HEK293 (cell line): ENCODE measurements at regions not wholly inside any gene's neighbourhood (a gene's known extent, or its start where the extent isn't known, plus 50 kb on each side); places are given as distances from the start of the nearest gene placed in this dataset.

Experiments used
- CTCF ChIA-PET: fragments of 350-600 bp; formaldehyde crosslinking; extraction: SDS; loops from one replicate; lab custom pipeline; 2021; ENCODE audit warnings: antibody characterized with exemption; lab: Yijun Ruan, JAX
- POLR2A ChIA-PET: fragments of 300-600 bp; formaldehyde crosslinking; extraction: SDS; loops from one replicate; lab custom pipeline; 2020; ENCODE audit warnings: antibody characterized with exemption, inconsistent platforms; lab: Yijun Ruan, JAX
- H3K27ac ChIP-seq: fragments of 200-500 bp; sonication (Bioruptor generic); 2 replicates; pipeline ENCODE4 v1.5.1; 2014; ENCODE audit warnings: low read depth, low read length, control low read depth, inconsistent platforms; ENCODE audit errors: extremely low read depth
- H3K36me3 ChIP-seq, 2 experiments: fragments of 200-500 bp in 1 of 2; sonication (Bioruptor generic) in 1 of 2; 1 replicate in 1 of 2; 2 replicates in 1 of 2; pipeline ENCODE4 v1.5.1; 2014 to 2017; ENCODE audit warnings: inconsistent platforms in 2 of 2, low read length in 2 of 2; ENCODE audit not compliant: control insufficient read depth in 2 of 2, insufficient read depth in 1 of 2
- H3K4me1 ChIP-seq: fragments of 200-500 bp; sonication (Bioruptor generic); 2 replicates; pipeline ENCODE4 v1.5.1; 2014; ENCODE audit warnings: mild to moderate bottlenecking, low read length, inconsistent platforms; ENCODE audit not compliant: control insufficient read depth, insufficient read depth
- H3K4me3 ChIP-seq: 2 replicates; pipeline ENCODE4 v1.5.1; 2011; ENCODE audit warnings: low read depth, mild to moderate bottlenecking, control low read depth, low read length, moderate library complexity
- H3K9me3 ChIP-seq: fragments of 200-500 bp; sonication (Bioruptor generic); 2 replicates; pipeline ENCODE4 v1.5.1; 2014; ENCODE audit warnings: low read depth, low read length, inconsistent platforms; ENCODE audit not compliant: control insufficient read depth, insufficient read depth
- FEZF1 ChIP-seq: fragments of 450-650 bp; formaldehyde crosslinking; IDR thresholded peaks from 2 replicates; pipeline ENCODE4 v1.5.1; 2016; ENCODE audit warnings: missing biosample characterization, missing genetic modification characterization
- KLF16 ChIP-seq: fragments of 450-650 bp; formaldehyde crosslinking; IDR thresholded peaks from 2 replicates; pipeline ENCODE4 v1.5.1; 2017; ENCODE audit warnings: missing biosample characterization, missing genetic modification characterization
- MZF1 ChIP-seq: fragments of 450-650 bp; formaldehyde crosslinking; IDR thresholded peaks from 2 replicates; pipeline ENCODE4 v1.5.1; 2017; ENCODE audit warnings: missing biosample characterization, missing genetic modification characterization, borderline replicate concordance
- PRDM2 ChIP-seq: fragments of 450-650 bp; formaldehyde crosslinking; IDR thresholded peaks from 2 replicates; pipeline ENCODE4 v1.5.1; 2016; ENCODE audit warnings: missing biosample characterization, missing genetic modification characterization, borderline replicate concordance
- SALL2 ChIP-seq: fragments of 450-650 bp; formaldehyde crosslinking; IDR thresholded peaks from 2 replicates; pipeline ENCODE4 v1.5.0; 2017; ENCODE audit warnings: missing biosample characterization, mild to moderate bottlenecking, missing genetic modification characterization, borderline replicate concordance
- SCRT1 ChIP-seq: fragments of 450-650 bp; formaldehyde crosslinking; IDR thresholded peaks from 2 replicates; pipeline ENCODE4 v1.5.1; 2016; ENCODE audit warnings: missing biosample characterization, missing genetic modification characterization, borderline replicate concordance
- SP3 ChIP-seq: fragments of 450-650 bp; formaldehyde crosslinking; IDR thresholded peaks from 2 replicates; pipeline ENCODE4 v1.5.1; 2016; ENCODE audit warnings: missing biosample characterization, missing genetic modification characterization
- TSHZ1 ChIP-seq: fragments of 450-650 bp; formaldehyde crosslinking; IDR thresholded peaks from 2 replicates; pipeline ENCODE4 v1.5.1; 2016; ENCODE audit warnings: missing biosample characterization, missing genetic modification characterization, borderline replicate concordance
- ZBTB8A ChIP-seq: fragments of 450-650 bp; formaldehyde crosslinking; IDR thresholded peaks from 2 replicates; pipeline ENCODE4 v1.5.1; 2016; ENCODE audit warnings: missing biosample characterization, missing genetic modification characterization
- ZFP69B ChIP-seq: fragments of 450-650 bp; formaldehyde crosslinking; IDR thresholded peaks from 2 replicates; pipeline ENCODE4 v1.5.1; 2016; ENCODE audit warnings: missing biosample characterization, missing genetic modification characterization
- ZNF175 ChIP-seq: fragments of 450-650 bp; formaldehyde crosslinking; IDR thresholded peaks from 2 replicates; pipeline ENCODE4 v1.5.1; 2016; ENCODE audit warnings: missing biosample characterization, missing genetic modification characterization
- ZNF324 ChIP-seq: fragments of 450-650 bp; formaldehyde crosslinking; IDR thresholded peaks from 2 replicates; pipeline ENCODE4 v1.5.1; 2016; ENCODE audit warnings: missing biosample characterization, missing genetic modification characterization
- ZNF558 ChIP-seq: fragments of 450-650 bp; formaldehyde crosslinking; IDR thresholded peaks from 2 replicates; pipeline ENCODE4 v1.5.1; 2016; ENCODE audit warnings: missing biosample characterization, missing genetic modification characterization
- ZNF596 ChIP-seq: fragments of 450-650 bp; IDR thresholded peaks from 2 replicates; pipeline ENCODE4 v1.5.0; 2018; ENCODE audit warnings: missing biosample characterization, mild to moderate bottlenecking, missing genetic modification characterization, moderate library complexity
- ZNF654 ChIP-seq: fragments of 450-650 bp; formaldehyde crosslinking; IDR thresholded peaks from 2 replicates; pipeline ENCODE4 v1.5.1; 2016; ENCODE audit warnings: low read depth, missing biosample characterization, missing genetic modification characterization
- ZNF776 ChIP-seq: fragments of 450-650 bp; formaldehyde crosslinking; IDR thresholded peaks from 2 replicates; pipeline ENCODE4 v1.5.0; 2017; ENCODE audit warnings: missing biosample characterization, missing genetic modification characterization, borderline replicate concordance
- ZSCAN18 ChIP-seq: fragments of 450-650 bp; formaldehyde crosslinking; IDR thresholded peaks from 2 replicates; pipeline ENCODE4 v1.5.1; 2016; ENCODE audit warnings: missing biosample characterization, missing genetic modification characterization
- ZSCAN4 ChIP-seq: fragments of 450-650 bp; formaldehyde crosslinking; IDR thresholded peaks from 2 replicates; pipeline ENCODE4 v1.5.1; 2017; ENCODE audit warnings: missing biosample characterization, missing genetic modification characterization

- H3K27ac ChIP-seq, result no peak overlapping the region
- H3K36me3 ChIP-seq, result no peaks in the 10 kb centered on the region
- no peaks in the 10 kb centered on the region for H3K9me3 ChIP-seq
- POLR2A ChIA-PET, result no interaction called here
- peaks cover 3% of the 10 kb centered on the region; the same call in 1 of the 2 replicates for H3K4me1 ChIP-seq
- CTCF ChIA-PET, result interaction anchor here (0.6 to 4.5 kb wide), 9 partner anchors 10 to 1083 kb away, joined by 3 to 45 read pairs (median 4); no protein-coding TSS in a partner anchor
- H3K4me3 ChIP-seq, result no peak overlapping the region
- TF ChIP-seq SALL2 (tag by site-specific recombination), result no peak
- TF ChIP-seq SCRT1 (tag by site-specific recombination), result 0 out of 2 replicates have a peak, but pooled peaks have one; percentile 16
- TF ChIP-seq, all 188 proteins: peak for 1
Observed at GRCh38 chr9:86488794-86489193, 134.6 kb upstream of the TUT7 start.

- Histone ChIP-seq H3K27ac (no peak overlapping the region), H3K36me3 (no peaks in the 10 kb centered on the region), H3K4me3 (no peak overlapping the region), H3K4me1 (peaks cover 3% of the 10 kb centered on the region; the same call in 1 of the 2 replicates), H3K9me3 (no peaks in the 10 kb centered on the region)
- TF ChIP-seq ZSCAN18 (no peak), ZNF776 (tag by site-specific recombination) (no peak), ZSCAN4 (tag by site-specific recombination) (no peak), MZF1 (tag by site-specific recombination) (peak; percentile 96), ZBTB8A (no peak), ZNF324 (tag by site-specific recombination) (no peak), FEZF1 (tag by site-specific recombination) (peak; percentile 62; the same call in 1 of the 2 replicates), TSHZ1 (tag by site-specific recombination) (no peak), ZNF175 (tag by site-specific recombination) (no peak), PRDM2 (tag by site-specific recombination) (no peak), KLF16 (tag by site-specific recombination) (no peak), ZNF654 (tag by site-specific recombination) (no peak), ZFP69B (tag by site-specific recombination) (0 out of 2 replicates have a peak, but pooled peaks have one; percentile 16), SP3 (tag by site-specific recombination) (no peak), ZNF596 (tag by site-specific recombination) (no peak), ZNF558 (no peak)
- ChIA-PET POLR2A (interaction anchor here (0.9 kb wide), 1 partner anchor 460 kb away, joined by 3 read pairs; no protein-coding TSS in a partner anchor), CTCF (interaction anchor here (0.6 to 4.5 kb wide), 16 partner anchors 9 to 1084 kb away, joined by 3 to 45 read pairs (median 4); partner anchors contain the start of gene GAS1)
Observed at GRCh38 chr9:86488345-86488744, 134.1 kb upstream of the TUT7 start.
